HG02981 (cell line): ENCODE measurements at regions not wholly inside any gene's neighbourhood (a gene's known extent, or its start where the extent isn't known, plus 50 kb on each side); places are given as distances from the start of the nearest gene placed in this dataset.
A peak's percentile ranks its signal among the peaks of the same experiment; 100 is the strongest.

Source experiments
- ATAC-seq: cut with Tn5 transposase; IDR thresholded peaks from one replicate; pipeline ENCODE4 v1.9.1; 2021; ENCODE audit warnings: mild to moderate bottlenecking, moderate library complexity; ENCODE audit not compliant: unreplicated experiment

DNA sequence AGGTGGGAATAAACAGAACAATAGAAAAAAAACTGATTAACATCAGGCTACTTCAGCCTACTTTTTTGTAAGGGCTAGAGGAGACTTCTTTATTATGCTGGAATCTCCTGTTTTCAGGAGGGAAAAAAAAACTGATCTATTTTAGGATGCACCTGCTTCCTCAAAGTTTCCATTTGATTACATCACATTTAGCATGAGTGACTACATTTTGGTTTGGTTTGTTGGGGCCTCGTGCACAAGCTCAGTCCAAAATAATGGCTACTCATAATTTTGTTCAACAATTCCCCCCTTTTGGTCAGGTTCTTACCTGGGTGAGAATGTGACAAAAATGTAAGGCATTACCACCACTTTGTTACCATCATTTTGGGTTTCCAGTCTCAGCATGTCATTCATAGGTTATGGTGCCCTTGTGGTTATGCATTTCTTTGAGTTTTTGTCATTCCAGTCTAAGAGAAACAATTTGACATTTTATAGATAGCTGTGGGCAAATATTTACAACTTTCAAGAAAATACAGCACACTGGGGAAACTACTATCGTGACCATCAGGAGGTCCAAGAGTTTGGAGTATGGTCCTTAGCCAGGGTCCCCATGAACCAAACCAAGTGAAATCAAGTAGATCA lies 93.6 kb upstream of the ATP11B start:
- no peak for ATAC-seq

DNA sequence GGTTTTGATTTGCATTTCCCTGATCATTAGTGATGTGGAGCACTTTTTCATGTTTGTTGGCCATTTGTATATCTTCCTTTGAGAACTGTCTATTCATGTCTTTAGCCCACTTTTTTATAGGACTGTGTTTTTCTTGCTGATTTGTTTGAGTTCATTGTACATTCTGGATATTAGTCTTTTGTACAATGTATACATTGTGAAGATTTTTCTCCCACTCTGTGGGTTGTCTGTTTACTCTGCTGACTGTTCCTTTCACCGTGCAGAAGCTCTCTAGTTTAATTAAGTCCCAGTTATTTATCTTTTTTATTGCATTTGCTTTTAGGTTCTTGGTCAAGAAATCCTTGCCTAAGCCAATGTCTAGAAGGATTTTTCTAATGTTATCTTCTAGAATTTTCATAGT lies 91.1 kb upstream of the ATP11B start:
- ATAC-seq: no peak

DNA sequence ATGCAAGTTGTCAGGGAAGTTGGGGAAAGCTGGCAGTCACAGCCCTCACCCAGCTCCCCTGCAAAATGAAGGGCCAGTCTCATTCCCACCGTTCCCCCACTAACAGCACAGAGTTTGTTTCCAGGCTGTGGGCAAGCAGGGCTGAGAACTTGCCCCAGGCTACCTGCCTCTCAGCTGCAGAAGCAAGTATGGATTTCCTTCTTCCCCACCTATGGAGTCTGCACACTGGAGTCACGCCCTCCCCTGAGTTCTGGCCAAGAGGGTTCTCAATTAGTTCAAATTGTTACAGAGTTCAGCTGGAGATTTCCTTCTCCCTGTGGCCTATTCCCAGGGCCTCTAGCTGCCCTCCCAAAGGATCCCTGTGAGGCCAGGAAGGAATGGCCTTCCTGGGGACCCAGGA lies 90.1 kb upstream of the ATP11B start:
- no peak for ATAC-seq

DNA sequence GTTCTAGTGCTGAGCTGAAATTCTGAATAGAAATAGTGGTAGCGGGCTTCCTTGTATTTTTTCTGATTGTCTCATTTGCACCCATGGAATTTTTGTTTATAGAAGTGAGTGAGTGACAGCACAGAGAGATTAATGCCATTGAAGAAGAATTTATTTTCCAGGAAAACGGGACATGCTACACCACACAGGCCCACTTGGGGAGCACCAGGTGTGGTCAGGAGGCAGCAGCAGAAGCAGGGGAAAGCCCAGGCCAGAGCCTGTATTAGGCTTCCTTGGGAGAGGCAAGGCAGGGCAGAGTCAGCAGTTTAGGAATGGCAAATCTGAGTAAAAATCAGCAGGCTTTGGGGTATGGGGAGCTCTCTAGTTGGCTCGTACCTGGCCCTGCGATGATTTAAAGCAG lies 88.4 kb upstream of the ATP11B start:
- no peak for ATAC-seq

DNA sequence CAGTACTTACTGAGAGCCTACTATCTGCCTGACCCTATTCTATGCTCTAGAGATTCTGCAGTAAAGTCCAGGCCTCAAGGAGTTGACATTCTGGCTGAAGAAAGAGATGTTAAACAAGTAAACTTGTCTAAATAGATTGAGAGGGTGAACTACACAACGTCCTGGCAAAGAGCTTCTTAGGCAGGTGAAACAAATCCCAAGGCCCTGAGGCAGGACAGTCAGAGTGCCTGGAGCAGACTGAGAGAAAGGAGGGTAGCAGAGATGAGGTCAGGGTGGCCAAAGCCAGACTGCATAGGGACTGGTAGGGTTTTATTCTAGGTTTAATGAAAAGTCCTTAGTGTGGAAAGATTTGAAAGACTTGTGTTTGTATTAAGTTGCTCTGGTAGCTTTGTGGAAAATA lies 84.5 kb upstream of the ATP11B start:
- no peak for ATAC-seq

DNA sequence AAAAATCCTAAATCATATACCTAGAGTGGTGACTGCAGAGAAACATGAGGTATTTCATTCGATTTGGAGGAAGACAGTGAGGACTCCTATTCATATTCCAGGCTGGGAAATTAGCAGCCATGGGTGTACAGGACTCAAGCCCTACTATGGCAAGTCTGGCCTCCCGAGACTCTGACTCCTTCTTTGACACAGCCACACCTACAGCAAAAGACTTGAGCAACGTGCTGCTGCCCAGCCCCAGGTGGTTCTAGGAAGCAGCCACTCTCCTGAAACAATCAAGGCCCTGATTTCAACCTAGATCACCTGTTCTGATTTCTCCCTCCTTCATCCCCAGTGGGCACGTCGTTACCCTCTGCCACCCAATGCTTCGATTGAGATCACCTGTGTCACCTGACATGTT lies 84.0 kb upstream of the ATP11B start:
- no peak for ATAC-seq

DNA sequence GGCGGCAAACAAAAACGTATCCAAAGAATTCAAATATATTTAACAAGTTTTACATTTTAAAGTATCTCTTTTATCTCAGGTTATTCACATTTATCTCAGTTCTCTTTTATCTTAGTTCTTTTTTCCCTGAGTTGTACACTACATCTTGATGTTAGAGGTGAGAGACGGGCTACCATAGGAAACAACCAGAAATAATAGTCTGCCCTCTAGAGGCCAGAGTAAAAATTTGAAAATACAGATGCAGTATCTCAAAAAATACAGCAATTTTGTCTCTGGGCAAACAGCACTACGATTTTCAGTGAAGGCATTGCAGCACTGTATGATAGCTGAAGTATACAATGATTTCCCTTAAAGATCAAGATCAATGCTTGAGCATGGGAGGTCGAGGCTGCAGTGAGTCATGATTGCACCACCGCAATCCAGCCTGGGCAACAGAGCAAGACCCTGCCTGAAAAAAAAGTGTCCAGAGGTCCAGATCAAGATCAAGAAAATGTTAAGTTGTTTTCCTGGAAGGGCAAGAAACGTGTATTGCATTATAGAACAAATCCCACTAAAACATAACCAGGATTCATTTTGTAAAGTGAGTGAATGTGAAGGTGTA lies 82.6 kb upstream of the ATP11B start:
- peak; percentile 48 for ATAC-seq

DNA sequence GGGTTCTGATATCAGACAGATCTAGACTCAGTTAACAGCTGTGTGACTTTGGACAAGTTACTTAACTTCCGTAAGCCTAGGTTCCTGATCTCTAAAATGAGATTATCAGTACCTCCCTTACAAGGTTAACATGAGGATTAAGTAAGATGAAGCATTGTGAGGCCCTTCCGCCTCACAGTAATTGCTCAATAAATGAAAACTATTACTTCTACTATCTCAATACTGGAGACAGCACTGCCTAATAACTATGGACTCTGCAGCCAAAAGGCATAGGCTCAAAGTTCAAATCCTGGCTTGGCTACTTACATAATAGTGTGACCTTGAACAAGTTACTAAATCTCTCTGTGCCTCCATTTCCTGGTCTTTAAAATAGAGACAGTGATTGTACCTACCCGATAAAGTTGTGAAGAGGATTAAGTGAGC lies 82.0 kb upstream of the ATP11B start:
- no peak for ATAC-seq

DNA sequence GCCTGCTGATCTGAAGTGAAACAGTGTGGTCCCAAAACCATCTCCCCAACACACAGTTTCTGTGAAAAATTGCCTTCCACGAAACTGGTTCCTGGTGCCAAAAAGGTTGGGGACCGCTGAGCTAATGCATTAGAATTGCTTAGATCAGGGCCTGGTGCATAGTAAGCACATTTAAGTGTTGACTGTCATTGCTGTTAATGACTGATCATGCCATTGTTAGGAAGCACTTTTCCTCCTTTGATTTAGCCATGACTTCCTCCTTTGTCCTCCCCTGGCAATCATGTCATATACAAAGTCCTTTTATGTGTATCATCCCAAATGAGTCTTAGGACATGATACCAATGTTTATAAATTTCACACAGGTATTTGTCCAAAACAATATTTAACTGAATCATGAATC lies 81.5 kb upstream of the ATP11B start:
- no peak for ATAC-seq

DNA sequence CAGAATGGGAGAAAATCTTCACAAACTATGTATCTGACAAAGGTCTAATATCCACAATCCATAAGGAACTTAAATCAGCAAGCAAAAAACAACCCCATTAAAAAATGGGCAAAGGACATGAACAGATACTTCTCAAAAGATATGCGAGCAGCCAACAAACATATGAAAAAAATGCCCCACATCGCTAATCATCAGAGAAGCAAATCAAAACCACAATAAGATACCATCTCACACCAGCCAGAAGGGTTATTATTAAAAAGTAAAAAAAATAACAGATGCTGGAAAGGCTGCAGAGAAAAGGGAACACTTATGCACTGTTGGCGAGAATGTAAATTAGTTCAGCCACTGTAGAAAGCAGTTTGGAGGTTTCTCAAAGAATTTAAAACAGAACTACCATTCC lies 80.2 kb upstream of the ATP11B start:
- ATAC-seq: no peak

DNA sequence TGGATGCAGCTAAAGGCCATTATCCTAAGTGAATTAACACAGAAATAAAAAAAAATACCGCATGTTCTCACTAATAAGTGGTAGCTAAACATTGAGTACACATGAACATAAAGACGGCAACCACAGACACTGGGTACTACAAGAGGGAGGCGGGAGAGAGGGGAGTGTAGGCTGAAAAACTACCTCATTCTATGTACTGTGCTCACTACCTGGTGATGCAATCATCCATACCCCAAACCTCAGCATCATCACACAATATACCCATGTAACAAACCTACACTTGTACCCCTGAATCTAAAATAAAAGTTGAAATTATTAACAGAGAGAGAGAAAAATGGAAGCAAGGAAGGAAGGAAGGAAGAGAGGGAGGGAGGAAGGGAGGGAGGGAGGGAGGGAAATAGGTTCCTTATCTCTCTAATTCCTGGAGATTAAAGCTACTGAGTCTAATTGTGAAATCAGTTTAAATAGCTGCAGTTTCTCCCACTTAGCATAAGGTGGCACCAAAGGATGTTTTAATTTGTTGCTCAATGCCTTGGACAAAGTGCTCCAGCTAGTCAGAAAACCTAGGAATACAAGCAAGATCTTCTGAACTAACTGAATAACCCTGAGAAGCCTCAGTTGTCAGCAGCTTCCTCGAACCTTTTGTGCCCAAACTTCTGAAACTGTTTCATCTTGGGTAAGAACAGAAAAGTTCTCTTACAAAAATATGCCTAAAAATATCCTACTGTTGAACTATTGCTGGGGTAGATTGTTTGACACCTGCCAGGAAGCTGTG lies 79.4 kb upstream of the ATP11B start:
- peak; percentile 34 for ATAC-seq

DNA sequence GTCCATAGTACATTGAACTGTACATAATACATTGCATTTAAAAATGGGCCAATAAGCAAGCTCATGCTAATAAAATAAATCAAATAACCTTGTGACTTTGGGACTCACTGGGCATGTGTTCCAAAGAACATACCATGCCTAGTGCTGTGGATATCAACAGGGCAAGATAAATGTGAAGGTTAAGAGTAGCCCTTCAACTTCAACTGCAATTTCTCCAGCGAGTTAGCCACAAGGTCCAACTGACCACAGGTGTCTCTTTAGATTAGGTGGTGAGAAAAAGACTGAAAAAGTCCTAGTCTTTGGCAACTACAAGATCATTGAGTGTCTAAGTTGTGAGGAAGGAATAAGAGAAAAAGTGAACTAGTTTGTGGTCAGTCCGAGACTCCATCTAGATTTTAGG lies 78.3 kb upstream of the ATP11B start:
- ATAC-seq: no peak

DNA sequence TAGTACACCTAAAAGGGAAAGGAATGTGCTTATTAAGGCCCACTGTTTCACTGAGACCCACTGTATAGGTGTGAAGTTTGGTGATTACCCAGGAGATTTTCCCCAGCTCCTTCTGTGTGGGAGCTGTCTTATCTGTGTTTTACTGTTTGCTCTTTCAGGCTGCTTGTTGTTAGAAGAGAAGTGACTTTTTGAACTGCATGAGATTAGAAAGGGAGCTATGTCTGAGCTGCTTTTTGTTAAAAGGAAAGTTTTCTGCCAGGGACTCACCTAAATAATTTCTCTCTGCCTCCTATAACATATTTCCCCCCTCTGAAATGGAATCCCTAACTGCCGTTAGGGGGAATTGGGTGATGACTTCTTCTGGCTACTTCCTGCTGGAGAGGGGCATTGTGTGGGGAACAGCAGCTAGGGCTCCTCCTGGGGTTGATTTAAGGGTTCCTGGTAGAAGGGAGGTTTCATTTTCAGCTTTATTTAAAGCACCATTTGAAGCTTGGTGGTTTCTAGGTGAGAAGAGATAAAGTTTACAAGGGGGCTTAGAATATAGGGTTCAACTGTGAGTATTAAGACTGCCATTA lies 77.1 kb upstream of the ATP11B start:
- peak; percentile 27 for ATAC-seq

DNA sequence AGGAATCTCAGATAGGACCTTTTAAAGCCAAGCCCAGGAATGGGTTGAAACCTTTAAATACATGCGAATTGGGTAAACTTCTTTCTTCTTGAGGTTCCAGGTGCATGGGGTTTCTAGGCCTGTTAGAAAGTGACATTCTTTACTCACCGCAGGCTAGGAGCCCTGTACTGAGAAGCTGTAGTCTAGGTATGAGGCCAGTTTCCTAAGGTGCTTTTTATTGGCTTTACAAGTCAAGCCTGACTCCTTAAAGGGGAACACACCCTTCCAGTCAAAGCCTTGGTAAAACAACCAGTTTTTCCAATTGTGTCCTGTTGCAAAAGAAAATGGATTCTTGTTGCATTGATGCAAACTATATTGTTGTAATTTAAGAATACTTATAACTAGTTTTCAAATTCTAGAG lies 76.1 kb upstream of the ATP11B start:
- peak; percentile 96 for ATAC-seq

DNA sequence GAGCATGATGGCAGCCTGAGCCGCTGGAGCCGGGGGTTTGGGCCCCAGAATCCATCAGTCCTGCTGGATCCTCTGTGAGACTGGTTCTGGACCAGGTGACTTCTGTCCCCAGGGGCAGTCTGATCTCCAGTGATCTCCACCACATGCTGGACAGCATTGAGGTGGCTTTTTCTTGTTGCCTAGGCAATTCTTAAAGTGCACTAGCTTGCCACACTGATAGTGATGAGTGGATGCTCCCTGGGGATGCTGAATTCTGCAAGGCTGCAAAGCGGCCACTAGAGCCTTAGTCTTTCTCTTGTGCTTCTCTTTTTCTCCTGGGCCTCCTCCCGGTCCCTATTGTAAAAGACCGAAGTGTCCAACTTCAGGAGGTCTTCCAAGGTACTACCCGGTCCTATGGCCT lies 70.4 kb upstream of the ATP11B start:
- ATAC-seq: no peak

DNA sequence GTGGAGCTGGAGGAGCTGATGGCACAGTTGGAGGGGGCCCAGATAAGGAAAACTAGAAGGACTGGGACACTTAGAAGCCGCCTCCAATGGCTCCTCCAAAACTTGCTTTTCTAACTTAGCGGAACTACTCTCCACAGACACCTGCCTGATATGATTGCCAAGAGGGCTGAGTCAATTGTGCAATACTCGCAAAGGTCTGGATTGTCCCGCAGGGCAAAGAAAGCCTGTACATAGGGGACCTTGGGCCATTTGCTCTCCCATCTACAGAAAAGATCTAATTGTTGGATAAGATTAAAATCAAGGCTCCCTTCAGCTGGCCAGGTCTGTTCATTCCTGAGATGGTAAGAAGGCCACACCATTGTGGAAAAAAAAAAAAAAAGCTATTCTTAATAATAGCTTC lies 69.7 kb upstream of the ATP11B start:
- ATAC-seq: no peak

DNA sequence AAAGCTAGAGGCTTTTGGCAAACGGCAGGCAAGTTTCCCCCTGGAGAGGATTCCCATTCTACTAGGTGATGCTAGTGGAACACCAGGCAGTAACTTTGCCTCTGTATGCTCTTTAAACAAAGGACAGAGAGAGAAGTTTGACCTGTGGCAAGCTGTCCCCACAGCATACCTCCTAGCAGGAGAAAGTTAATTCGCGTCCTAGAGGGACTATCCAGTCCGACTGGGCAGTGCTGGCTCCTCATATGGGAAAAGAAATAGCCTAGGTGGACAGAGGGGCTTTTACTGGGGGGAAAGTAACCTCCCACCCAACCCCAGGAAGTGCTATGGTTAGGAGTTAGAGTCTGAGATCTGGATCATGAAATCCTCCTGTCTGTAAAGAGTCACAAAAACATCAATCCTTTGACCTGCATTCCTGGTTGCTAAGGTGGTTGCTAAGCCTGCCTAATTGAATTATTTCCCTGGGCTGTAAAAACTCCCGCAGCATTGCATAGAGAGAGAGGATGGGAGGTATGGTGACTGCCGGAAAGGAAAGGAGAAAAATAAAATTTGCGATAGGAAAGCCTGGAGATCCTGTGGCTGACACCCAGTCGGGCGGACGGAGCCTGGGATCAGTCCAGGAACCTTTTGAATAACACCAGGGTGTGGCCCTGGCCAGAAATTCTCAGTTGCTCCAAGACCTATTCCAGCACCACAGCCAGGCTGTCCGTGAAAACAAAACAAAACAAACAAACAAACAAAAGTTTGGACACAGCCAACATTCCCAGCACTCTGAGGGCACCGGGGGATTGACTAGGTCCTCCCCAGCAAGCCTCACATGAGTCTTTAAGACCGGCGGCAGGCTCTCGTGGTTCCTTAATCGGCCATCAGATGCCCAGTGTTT lies 67.7 kb upstream of the ATP11B start:
- ATAC-seq: no peak

DNA sequence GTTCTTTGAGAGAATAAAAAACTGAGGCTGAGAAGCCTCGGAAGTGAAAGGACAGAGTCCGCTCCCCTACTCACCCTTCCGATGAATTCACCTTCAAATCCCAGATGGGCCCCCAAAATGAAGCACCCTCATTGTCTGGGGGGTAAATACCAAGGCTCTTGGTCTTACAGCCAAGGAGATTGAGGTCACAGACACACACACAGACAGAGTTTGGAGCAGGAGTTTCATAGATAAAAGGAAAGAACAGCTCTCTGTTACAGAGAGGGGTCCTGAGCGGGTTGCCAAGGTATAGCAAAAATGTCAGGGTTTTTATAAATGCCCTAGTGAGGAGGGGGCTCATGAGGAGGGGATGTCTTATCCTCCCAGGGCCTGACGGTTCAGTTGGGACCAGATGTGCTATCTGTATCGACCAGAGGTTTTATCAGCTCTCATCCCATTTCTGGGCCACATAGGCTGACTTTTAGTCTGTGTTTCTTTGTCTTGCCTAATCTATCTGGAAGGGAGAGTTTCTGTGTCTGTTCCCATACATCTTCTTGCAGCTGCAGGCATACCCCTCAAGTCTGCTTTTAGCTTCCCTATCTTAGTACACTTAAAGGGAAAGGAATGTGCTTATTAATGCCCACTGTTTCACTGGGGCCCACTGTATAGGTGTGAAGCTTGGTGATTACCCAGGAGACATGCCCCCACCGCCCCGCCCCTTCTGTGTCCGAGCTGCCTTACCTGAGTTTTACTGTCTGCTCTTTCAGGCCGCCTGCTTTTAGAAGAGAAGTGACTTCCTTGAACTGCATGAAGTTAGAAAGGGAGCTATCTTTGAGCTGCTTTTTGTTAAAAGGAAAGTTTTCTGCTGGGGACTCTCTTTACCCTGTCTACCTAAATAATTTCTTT lies 66.8 kb upstream of the ATP11B start:
- ATAC-seq: no peak

DNA sequence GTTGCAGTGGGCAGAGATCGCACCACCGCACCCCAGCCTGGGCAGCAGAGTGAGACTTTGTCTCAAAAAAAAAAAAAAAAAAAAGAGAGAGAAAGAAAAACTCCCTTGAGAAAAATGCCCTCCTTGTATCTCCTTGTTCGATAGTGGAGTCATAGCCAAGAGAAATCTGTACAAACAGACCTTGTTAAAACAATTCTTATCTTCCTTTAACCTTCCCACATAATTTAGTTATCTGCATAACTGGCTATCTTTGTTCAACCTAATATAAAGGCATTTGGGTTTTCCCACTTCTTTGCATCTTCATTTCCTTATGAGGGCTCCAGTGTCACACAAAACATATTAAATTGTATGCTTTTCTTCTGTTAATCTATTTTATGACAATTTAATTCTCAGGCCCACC lies 65.1 kb upstream of the ATP11B start:
- no peak for ATAC-seq
